ENCODE measurements at regions not wholly inside any gene's neighbourhood (a gene's known extent, or its start where the extent isn't known, plus 50 kb on each side); places are given as distances from the start of the nearest gene placed in this dataset.
"Not testable (repeated sequence)": the region's sequence is repeated elsewhere in the genome, so short reads cannot be mapped to it uniquely, and the experiment has no call there.

GRCh38 chr7:119964788-119965542 is 308.0 kb upstream of the KCND2 start:
- H3K4me3 ChIP-seq (replicated peaks in 1 of 2; ENCODE audit: low read depth in 2 of 2, low read length in 2 of 2), result no peak overlapping the region
- DNase-seq (ENCODE audit: low read depth in 2 of 2), result peak; percentile 52 to 70
- no peak for TF ChIP-seq CTCF (IDR thresholded peaks at IDR 0.05; ENCODE audit: low read depth, low read length)

DNA sequence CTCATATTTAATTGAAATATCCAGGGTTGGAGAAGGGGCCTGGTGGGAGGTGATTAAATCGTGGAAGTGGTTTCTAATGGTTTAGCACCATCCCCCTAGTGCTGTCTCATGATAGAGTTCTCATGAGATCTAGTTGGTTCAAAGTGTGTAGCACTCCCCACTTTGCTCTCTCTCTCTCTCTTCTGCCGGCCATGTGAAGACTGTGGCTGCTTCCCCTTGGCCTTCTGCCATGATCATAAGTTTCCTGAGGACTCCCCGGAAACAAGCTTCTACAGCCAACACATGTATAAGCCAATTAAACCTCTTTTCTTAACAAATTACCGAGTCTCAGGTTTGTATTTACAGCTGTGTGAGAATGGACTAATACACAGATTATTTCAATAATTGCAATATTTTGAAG is 305.8 kb upstream of the KCND2 start:
- TF ChIP-seq CTCF (IDR thresholded peaks at IDR 0.05; ENCODE audit: low read depth, low read length), result no peak
- H3K4me3 ChIP-seq (replicated peaks in 1 of 2; ENCODE audit: low read depth in 2 of 2, low read length in 2 of 2), result no peak overlapping the region
- DNase-seq (ENCODE audit: low read depth in 2 of 2), result no peak

DNA sequence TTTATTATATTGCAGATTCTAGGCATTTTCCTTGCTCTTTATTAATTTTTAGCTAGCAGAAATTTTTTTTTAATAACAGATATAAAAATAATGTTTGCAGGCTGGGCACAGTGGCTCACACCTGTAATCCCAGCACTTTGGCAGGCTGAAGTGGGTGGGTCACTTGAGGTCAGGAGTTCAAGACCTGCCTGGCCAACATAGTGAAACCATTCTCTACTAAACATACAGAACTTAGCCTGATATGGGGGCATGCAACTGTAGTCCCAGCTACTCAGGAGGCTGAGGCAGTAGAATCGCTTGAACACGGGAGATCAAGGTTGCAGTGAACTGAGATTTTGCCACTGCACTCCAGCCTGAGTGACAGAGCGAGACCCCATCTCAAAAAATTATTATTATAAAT is 304.6 kb upstream of the KCND2 start:
- H3K4me3 ChIP-seq (replicated peaks in 1 of 2; ENCODE audit: low read depth in 2 of 2, low read length in 2 of 2); DNase-seq (ENCODE audit: low read depth in 2 of 2): not testable (repeated sequence)

DNA sequence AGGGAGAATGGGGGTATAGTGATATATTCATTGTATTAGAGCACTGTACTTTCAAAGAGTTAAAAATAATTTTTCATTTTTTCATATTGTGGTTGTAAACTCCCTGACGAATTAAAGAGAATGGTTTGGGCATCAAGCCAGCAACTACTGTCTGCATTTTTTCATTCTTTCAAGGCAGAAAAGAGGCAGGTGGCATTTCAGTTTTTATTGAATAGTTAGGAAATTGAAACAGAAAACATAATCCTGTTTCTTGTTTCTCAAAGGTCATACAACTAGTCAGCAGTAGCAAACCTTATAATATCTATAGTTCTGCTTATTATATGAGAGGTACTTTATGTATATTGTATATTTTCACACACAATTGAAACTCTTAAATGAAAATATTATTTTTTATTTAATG is 303.9 kb upstream of the KCND2 start:
- TF ChIP-seq CTCF (IDR thresholded peaks at IDR 0.05; ENCODE audit: low read depth, low read length), result no peak
- H3K4me3 ChIP-seq (replicated peaks in 1 of 2; ENCODE audit: low read depth in 2 of 2, low read length in 2 of 2), result no peak overlapping the region
- peak; percentile 21 to 50 for DNase-seq (ENCODE audit: low read depth in 2 of 2)

DNA sequence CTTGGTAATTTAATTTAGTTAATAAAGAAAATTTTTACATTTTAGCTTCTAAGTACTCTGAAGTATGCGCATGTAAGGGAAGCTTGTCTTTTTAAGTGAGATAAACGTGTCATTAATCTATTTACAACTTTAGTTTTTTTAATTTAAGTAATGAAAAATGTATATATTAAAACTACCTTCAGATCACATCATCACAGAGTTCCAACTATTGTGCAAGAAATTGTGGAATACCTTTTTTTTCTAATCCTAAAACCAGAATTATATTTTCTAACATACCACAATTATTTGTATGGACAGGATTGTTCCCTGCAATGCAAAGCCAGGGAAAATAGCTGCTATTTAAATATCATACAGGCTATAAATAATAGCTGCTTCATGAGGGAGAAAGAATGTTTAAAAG is 303.2 kb upstream of the KCND2 start:
- no peak for DNase-seq (ENCODE audit: low read depth in 2 of 2)
- no peak overlapping the region for H3K4me3 ChIP-seq (replicated peaks in 1 of 2; ENCODE audit: low read depth in 2 of 2, low read length in 2 of 2)
- TF ChIP-seq CTCF (IDR thresholded peaks at IDR 0.05; ENCODE audit: low read depth, low read length), result no peak

GRCh38 chr7:119974972-119975371 is 298.0 kb upstream of the KCND2 start:
- no peak overlapping the region for H3K4me3 ChIP-seq (replicated peaks in 1 of 2; ENCODE audit: low read depth in 2 of 2, low read length in 2 of 2)
- TF ChIP-seq CTCF (IDR thresholded peaks at IDR 0.05; ENCODE audit: low read depth, low read length), result no peak
- DNase-seq (ENCODE audit: low read depth in 2 of 2), result peak in 1 of 2 donors; percentile 14

DNA sequence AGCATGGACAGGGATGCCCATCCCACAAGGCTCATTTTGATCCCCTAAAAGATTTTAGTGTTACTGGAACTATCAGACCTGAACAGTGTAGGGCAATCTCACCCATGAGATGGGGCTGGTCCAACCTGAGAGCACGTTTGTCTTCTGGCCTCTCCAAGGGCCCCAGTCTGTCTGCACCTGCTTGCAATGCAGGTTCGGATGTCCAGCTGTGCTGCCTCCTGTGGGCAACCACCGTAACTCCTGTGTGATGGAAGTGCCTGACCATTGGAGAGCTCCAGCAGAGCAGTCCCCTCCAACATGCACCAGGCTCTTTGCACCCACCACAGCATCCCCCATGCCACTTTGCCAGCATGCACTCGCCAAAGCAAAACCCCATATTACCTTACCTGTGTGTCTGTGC is 290.1 kb upstream of the KCND2 start:
- DNase-seq (ENCODE audit: low read depth in 2 of 2), result no peak
- H3K4me3 ChIP-seq (replicated peaks in 1 of 2; ENCODE audit: low read depth in 2 of 2, low read length in 2 of 2), result no peak overlapping the region
- no peak for TF ChIP-seq CTCF (IDR thresholded peaks at IDR 0.05; ENCODE audit: low read depth, low read length)
